ENCODE measurements at regions not wholly inside any gene's neighbourhood (a gene's known extent, or its start where the extent isn't known, plus 50 kb on each side); places are given as distances from the start of the nearest gene placed in this dataset.

DNA sequence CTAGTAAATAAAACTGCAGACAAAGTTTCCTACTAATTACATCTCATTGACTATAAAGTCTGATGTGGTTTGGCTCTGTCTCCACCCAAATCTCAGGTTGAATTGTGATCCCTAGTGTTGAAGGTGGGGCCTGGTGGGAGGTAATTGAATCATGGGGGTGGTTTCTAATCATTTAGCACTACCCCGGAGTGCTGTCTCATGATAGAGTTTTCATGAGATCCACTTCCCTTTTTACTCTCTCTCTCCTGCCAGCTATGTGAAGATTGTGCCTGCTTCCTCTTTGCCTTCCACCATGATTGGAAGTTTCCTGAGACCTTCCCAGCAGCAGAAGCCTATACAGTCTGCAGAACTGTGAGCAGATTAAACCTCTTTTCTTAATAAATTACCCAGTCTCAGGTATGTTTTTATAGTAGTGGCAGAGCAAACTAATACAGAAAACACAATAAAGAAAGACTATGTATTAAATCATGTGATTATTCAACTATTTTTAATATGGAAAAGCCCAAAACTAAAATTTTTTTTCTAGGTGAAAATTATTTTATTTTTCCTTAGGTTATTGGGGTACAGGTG lies 232.1 kb downstream of the FZD1 start:
- TF ChIP-seq SIN3A (IDR thresholded peaks at IDR 0.05; ENCODE audit: low read depth, low read length), result no peak
- TF ChIP-seq, protein P1, sequence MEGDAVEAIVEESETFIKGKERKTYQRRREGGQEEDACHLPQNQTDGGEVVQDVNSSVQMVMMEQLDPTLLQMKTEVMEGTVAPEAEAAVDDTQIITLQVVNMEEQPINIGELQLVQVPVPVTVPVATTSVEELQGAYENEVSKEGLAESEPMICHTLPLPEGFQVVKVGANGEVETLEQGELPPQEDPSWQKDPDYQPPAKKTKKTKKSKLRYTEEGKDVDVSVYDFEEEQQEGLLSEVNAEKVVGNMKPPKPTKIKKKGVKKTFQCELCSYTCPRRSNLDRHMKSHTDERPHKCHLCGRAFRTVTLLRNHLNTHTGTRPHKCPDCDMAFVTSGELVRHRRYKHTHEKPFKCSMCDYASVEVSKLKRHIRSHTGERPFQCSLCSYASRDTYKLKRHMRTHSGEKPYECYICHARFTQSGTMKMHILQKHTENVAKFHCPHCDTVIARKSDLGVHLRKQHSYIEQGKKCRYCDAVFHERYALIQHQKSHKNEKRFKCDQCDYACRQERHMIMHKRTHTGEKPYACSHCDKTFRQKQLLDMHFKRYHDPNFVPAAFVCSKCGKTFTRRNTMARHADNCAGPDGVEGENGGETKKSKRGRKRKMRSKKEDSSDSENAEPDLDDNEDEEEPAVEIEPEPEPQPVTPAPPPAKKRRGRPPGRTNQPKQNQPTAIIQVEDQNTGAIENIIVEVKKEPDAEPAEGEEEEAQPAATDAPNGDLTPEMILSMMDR (IDR thresholded peaks at IDR 0.05 in 2 of 3, conservative IDR thresholded peaks at IDR 0.05 in 1 of 3; ENCODE audit: control insufficient read depth in 2 of 3, extremely low read depth in 1 of 3, insufficient read depth in 1 of 3, low read depth in 3 of 3, low read length in 3 of 3), result no peak
- TF ChIP-seq MYC (IDR thresholded peaks at IDR 0.05; ENCODE audit: insufficient read depth, insufficient read length, insufficient replicate concordance, low read length, severe bottlenecking), result no peak
- TF ChIP-seq ASH2L (IDR thresholded peaks at IDR 0.05; ENCODE audit: borderline replicate concordance, low read depth), result no peak
- no peak for TF ChIP-seq CHD4 (IDR thresholded peaks at IDR 0.05)
- TF ChIP-seq, protein P2, sequence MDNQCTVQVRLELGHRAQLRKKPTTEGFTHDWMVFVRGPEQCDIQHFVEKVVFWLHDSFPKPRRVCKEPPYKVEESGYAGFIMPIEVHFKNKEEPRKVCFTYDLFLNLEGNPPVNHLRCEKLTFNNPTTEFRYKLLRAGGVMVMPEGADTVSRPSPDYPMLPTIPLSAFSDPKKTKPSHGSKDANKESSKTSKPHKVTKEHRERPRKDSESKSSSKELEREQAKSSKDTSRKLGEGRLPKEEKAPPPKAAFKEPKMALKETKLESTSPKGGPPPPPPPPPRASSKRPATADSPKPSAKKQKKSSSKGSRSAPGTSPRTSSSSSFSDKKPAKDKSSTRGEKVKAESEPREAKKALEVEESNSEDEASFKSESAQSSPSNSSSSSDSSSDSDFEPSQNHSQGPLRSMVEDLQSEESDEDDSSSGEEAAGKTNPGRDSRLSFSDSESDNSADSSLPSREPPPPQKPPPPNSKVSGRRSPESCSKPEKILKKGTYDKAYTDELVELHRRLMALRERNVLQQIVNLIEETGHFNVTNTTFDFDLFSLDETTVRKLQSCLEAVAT (IDR thresholded peaks at IDR 0.05), result no peak
- TF ChIP-seq CREB1 (IDR thresholded peaks at IDR 0.05; ENCODE audit: low read depth), result no peak
- no peak for TF ChIP-seq EZH2 (IDR thresholded peaks at IDR 0.05; ENCODE audit: borderline replicate concordance, control insufficient read depth, low read depth, low read length)
- TF ChIP-seq, protein P3, sequence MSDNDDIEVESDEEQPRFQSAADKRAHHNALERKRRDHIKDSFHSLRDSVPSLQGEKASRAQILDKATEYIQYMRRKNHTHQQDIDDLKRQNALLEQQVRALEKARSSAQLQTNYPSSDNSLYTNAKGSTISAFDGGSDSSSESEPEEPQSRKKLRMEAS (IDR thresholded peaks at IDR 0.05; ENCODE audit: low read depth, low read length), result no peak
- no peak for TF ChIP-seq CHD2 (IDR thresholded peaks at IDR 0.05; ENCODE audit: borderline replicate concordance, low read depth, low read length)
- TF ChIP-seq, protein P4, sequence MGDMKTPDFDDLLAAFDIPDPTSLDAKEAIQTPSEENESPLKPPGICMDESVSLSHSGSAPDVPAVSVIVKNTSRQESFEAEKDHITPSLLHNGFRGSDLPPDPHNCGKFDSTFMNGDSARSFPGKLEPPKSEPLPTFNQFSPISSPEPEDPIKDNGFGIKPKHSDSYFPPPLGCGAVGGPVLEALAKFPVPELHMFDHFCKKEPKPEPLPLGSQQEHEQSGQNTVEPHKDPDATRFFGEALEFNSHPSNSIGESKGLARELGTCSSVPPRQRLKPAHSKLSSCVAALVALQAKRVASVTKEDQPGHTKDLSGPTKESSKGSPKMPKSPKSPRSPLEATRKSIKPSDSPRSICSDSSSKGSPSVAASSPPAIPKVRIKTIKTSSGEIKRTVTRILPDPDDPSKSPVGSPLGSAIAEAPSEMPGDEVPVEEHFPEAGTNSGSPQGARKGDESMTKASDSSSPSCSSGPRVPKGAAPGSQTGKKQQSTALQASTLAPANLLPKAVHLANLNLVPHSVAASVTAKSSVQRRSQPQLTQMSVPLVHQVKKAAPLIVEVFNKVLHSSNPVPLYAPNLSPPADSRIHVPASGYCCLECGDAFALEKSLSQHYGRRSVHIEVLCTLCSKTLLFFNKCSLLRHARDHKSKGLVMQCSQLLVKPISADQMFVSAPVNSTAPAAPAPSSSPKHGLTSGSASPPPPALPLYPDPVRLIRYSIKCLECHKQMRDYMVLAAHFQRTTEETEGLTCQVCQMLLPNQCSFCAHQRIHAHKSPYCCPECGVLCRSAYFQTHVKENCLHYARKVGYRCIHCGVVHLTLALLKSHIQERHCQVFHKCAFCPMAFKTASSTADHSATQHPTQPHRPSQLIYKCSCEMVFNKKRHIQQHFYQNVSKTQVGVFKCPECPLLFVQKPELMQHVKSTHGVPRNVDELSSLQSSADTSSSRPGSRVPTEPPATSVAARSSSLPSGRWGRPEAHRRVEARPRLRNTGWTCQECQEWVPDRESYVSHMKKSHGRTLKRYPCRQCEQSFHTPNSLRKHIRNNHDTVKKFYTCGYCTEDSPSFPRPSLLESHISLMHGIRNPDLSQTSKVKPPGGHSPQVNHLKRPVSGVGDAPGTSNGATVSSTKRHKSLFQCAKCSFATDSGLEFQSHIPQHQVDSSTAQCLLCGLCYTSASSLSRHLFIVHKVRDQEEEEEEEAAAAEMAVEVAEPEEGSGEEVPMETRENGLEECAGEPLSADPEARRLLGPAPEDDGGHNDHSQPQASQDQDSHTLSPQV (IDR thresholded peaks at IDR 0.05), result no peak
- TF ChIP-seq POLR2A (IDR thresholded peaks at IDR 0.05; ENCODE audit: low read depth, low read length), result no peak
- TF ChIP-seq, protein P5, sequence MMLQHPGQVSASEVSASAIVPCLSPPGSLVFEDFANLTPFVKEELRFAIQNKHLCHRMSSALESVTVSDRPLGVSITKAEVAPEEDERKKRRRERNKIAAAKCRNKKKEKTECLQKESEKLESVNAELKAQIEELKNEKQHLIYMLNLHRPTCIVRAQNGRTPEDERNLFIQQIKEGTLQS (IDR thresholded peaks at IDR 0.05; ENCODE audit: borderline replicate concordance, extremely low read depth, low read depth, low read length), result no peak
